ENCODE measurements at regions not wholly inside any gene's neighbourhood (a gene's known extent, or its start where the extent isn't known, plus 50 kb on each side); places are given as distances from the start of the nearest gene placed in this dataset.

DNA sequence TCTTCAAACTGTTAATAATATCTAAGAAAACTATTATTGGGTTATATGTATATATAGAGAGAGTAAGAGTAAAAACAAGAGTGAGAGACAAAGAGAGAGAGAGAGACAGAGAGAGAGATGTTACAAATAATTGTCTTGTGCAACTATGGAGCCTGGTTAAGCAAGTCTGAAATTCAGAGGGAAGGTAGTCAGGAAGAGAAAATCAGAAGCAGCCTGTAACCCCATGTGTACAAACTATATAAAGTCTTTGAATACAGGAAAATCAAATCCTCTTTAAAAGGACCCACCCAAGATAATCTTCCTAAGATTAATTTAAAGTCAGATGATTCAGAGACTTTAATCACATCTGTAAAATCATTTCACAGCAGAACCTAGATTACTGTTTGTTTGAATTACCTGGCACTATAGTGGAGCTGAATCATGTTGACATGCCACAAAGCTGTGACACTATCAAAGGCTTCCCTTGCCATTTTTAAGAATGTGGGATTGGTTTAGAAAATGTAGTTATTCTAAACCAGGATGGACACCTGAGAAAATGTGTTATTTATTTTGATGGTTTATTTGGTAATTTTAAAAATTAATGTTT lies 301.7 kb upstream of the FSIP2 start:
- TF ChIP-seq, protein P1, sequence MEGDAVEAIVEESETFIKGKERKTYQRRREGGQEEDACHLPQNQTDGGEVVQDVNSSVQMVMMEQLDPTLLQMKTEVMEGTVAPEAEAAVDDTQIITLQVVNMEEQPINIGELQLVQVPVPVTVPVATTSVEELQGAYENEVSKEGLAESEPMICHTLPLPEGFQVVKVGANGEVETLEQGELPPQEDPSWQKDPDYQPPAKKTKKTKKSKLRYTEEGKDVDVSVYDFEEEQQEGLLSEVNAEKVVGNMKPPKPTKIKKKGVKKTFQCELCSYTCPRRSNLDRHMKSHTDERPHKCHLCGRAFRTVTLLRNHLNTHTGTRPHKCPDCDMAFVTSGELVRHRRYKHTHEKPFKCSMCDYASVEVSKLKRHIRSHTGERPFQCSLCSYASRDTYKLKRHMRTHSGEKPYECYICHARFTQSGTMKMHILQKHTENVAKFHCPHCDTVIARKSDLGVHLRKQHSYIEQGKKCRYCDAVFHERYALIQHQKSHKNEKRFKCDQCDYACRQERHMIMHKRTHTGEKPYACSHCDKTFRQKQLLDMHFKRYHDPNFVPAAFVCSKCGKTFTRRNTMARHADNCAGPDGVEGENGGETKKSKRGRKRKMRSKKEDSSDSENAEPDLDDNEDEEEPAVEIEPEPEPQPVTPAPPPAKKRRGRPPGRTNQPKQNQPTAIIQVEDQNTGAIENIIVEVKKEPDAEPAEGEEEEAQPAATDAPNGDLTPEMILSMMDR (IDR thresholded peaks at IDR 0.05) = no peak
- no peak for TF ChIP-seq EZH2 (IDR thresholded peaks at IDR 0.05)
